ENCODE measurements at regions not wholly inside any gene's neighbourhood (a gene's known extent, or its start where the extent isn't known, plus 50 kb on each side); places are given as distances from the start of the nearest gene placed in this dataset.
"Not testable (repeated sequence)": the region's sequence is repeated elsewhere in the genome, so short reads cannot be mapped to it uniquely, and the experiment has no call there.

DNA sequence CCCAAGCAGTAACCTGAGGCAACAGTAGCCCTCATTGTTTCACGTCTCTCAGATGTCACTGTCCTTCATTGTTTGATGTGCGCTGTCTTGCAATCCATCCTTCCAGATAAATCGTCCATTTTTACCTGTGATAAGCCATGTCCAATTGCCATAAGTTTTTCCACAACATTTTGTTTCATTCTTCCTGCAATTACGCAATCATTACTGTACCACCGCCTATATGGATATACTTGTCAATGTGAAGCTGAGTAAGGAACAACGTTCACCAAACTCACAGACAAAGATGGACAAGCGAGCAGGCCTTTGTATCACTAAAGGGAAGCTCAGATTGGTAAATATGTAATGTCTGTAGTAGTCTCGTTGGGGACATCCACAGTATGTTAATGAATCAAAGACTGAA, 452.5 kb upstream of the NDN start:
- not testable (repeated sequence) for DNase-seq (ENCODE audit: low read depth in 2 of 3, low spot score in 2 of 3)

- not testable (repeated sequence) for DNase-seq (ENCODE audit: low read depth in 2 of 3, low spot score in 2 of 3)
Measured at GRCh38 chr15:24145070-24145469, 458.0 kb upstream of the NDN start.

DNA sequence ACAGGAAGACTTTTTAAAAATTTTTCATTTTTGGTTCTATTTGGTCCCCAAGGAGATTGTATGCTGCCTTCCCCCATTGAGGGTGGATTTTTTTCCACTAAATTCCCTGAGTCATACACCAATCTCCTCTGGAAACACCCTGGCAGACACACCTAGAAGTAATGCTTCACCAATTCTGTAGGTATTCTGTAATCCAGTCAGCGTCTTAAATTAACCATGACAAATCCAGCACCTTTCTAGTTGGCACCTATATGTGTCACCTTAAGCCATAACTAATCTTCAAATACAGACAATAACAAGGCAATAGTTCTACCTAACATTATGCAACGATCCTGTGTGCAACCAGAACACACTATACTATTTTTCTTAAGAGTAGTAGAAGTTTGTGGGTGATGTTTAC, 459.1 kb upstream of the NDN start:
- DNase-seq (ENCODE audit: low read depth in 2 of 3, low spot score in 2 of 3), result no peak

DNA sequence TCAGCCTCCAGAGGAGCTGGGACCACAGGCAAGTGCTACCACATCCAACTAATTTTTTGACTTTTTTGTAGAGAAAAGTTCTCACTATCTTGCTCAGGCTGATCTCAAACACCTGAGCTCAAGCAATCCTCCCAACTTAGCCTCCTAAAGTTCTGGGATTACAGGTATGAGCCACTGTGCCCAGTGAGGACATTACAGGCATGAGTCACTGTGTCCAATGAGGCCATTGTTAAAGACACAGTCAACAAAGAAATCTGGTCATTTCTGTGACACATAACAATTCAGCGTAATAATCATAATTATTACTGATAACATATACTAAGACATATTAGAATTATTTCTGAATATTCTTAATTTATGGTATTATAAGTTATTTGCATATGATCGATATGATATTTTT, 463.4 kb upstream of the NDN start:
- DNase-seq (ENCODE audit: low read depth in 2 of 3, low spot score in 2 of 3), result no peak

- not testable (repeated sequence) for DNase-seq (ENCODE audit: low read depth in 2 of 3, low spot score in 2 of 3)
Measured at GRCh38 chr15:24158306-24158705, 471.2 kb upstream of the NDN start.

DNA sequence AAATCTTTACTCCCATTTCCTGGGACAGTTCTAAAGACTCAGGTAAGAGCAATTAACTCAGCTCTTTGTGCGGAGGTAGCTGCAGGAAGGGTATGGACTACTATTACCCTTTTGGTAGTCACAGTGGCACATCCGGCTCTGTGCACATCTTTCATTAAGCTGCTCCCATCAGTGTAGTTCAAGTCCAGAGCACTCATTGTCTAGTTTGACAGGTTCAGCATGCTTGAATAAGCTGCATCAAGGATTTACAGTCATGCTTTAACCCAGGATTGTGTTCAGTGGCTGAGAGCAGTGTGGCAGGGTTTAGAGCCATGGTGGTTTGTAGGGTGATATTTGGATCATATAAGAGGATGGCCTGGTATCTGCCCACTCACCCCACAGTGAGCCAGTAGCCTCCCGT, 478.4 kb upstream of the NDN start:
- DNase-seq (ENCODE audit: low read depth in 2 of 3, low spot score in 2 of 3), result not testable (repeated sequence)

DNA sequence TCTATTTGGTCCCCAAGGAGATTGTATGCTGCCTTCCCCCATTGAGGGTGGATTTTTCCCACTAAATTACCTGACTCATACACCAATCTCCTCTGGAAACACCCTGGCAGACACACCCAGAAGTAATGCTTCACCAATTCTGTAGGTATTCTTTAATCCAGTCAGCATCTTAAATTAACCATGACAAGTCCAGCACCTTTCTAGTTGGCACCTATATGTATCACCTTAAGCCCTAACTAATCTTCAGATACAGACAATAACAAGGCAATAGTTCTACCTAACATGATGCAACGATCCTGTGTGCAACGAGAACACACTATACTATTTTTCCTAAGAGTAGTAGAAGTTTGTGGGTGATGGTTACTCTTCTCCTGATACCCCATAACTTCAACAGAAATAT, 473.3 kb upstream of the NPAP1 start:
- not testable (repeated sequence) for DNase-seq (ENCODE audit: low read depth in 2 of 3, low spot score in 2 of 3)

DNA sequence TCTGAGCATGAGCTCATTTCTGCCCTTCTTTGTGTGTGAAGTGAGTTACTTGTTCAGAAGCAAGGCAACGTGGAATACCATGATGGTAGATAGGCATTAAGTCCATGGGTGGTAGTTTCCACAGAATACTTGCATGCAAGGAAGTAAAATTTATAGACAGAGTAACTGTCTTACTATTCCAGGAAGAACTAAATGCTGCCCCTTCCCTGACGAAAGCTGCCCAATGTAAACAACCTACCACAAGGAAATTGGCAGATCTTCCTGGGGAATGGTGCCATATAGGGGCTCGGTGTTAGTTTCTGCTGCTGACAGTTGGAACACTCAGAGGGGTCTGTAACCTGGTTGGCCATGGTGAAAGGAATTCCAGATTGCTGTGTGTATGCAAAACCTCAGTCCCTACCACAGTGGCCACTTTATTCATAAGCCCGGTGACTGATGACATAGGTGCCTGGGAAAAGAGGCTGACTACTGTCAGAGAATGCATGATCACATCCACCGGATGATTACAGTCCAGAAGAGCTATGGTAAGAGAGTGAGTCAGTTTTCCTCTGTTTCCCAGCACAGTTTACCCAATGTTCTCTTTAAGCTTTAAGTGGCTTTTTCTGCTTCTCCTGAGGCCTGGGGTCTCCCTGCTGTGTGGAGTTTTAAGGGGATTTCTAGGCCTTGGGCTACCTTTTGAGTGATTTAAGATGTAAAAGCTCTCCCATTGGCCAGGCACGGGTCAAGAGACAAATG, 463.7 kb upstream of the NPAP1 start:
- not testable (repeated sequence) for DNase-seq (ENCODE audit: low read depth in 2 of 3, low spot score in 2 of 3)

DNA sequence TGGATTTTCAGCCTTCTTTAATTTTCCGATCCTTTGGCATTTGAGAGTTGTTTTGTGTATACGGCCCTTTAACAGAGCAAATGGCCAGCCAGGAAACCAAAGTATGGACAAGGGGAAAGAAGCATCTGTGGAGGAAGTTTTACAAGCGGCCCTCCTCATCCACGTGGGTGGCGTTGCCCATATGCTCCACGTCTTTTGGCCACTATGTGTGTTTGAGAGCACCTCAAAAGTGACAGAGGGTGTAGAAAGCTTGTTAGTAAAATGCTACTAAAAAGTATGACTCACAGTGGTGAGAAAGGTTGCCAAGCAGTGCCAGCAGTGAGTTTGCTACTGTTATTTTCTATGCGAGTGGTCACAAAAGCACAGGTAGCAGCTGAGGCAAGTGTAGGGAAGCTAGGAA, 451.8 kb upstream of the NPAP1 start:
- no peak for DNase-seq (ENCODE audit: low read depth in 2 of 3, low spot score in 2 of 3)

GRCh38 chr15:24224161-24224560, 451.4 kb upstream of the NPAP1 start:
- no peak for DNase-seq (ENCODE audit: low read depth in 2 of 3, low spot score in 2 of 3)

DNA sequence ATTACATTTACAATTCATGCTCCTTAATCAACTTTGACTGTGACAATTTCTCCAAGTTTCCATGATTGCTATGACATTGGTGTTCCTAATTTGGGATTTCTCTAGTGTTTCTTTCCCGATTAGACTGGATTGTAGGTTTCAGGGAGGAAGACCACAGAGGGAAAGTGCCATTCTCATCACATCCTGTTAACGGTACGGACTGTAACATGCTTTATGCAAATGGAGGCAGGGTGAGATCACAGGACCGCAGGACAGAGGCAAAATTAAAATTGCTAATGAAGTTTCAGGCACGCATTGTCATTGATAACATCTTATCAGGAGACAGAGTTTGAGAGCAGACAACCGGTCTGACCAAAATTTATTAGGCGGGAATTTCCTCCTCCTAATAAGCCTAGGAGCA, 446.7 kb upstream of the NPAP1 start:
- not testable (repeated sequence) for DNase-seq (ENCODE audit: low read depth in 2 of 3, low spot score in 2 of 3)

- not testable (repeated sequence) for DNase-seq (ENCODE audit: low read depth in 2 of 3, low spot score in 2 of 3)
Measured at GRCh38 chr15:24233134-24233533, 442.4 kb upstream of the NPAP1 start.

GRCh38 chr15:24240580-24240979, 435.0 kb upstream of the NPAP1 start:
- not testable (repeated sequence) for DNase-seq (ENCODE audit: low read depth in 2 of 3, low spot score in 2 of 3)

GRCh38 chr15:24259106-24259505, 416.5 kb upstream of the NPAP1 start:
- DNase-seq (ENCODE audit: low read depth in 2 of 3, low spot score in 2 of 3), result not testable (repeated sequence)

DNA sequence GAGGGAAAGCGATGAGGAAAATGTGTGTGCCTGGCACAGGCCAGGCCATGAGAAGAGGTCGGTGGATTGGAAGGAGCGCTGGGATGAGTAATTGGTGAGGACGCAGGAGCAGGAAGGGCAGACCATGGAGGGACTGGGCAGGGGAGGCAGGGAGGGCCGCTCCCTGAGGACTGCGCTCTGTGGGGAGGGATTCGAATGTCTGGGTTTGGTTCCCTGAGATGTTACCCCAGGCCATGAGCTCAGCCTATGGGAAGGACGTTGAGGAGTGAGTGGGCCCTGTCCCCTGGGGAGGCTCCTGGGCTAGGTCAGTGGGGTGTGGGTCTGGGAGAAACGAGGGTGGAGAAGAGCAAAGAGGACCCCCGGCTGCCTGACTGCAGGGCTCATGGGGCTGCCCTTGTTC, 415.2 kb upstream of the NPAP1 start:
- DNase-seq (ENCODE audit: low read depth in 2 of 3, low spot score in 2 of 3), result not testable (repeated sequence)

- not testable (repeated sequence) for DNase-seq (ENCODE audit: low read depth in 2 of 3, low spot score in 2 of 3)
Measured at GRCh38 chr15:24260854-24261253, 414.7 kb upstream of the NPAP1 start.

- not testable (repeated sequence) for DNase-seq (ENCODE audit: low read depth in 2 of 3, low spot score in 2 of 3)
Measured at GRCh38 chr15:24268536-24269165, 406.9 kb upstream of the NPAP1 start.

- no peak for DNase-seq (ENCODE audit: low read depth in 2 of 3, low spot score in 2 of 3)
Measured at GRCh38 chr15:24269166-24269571, 406.4 kb upstream of the NPAP1 start.

DNA sequence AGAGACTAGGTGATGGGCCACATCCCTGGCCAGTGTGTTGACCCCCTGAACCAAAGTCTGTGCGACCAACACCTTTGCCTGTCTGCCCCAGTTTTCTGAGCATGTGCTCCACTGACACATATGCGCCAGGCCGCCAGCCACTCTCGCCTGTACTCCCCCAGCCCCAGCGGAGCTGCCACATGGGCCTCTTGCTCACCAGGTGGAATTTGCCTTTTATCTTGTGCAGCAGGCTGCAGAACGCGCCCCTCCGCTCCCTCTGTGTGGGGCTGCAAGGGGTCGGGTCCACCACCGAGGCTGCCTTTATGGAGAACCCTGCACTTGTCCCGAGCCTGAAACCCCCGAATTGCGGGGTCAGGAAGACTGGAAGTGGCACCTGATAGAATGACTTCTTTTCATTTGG, 405.7 kb upstream of the NPAP1 start:
- no peak for DNase-seq (ENCODE audit: low read depth in 2 of 3, low spot score in 2 of 3)

DNA sequence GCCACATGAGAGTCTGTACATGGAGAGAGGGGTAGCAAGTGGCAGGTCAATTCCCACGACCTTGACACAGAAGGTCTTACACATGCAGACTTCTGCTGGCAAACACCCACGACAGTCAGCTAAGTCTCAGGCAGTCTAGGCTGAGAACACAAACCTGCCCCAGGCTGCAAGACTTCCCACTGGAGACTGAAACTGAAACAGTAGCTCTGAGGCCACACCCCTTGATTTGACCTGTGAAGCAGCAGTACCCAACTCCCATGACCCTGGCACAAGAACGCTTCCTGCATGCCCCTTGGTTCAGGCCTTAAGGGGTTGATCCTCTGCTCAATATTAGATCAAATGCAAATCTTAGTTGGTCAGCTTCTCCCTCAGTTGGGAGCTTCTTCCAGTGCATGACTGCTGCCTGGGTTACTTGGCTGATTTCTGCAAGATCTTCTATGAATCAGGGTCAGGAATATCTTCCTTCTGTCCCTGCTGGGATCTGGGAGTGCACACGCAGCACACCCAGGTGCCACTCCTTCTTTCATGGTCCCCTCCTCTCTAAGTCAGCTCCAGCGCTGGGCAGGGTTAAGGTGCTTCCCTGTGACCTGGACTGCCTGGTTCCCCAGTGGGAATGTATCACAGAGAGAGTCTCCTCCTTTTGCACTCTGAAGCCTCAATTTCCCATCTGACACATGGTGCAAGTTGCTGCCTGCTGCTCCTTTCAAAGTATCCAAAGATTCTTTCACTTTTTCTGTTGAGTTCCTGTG, 403.9 kb upstream of the NPAP1 start:
- DNase-seq (ENCODE audit: low read depth in 2 of 3, low spot score in 2 of 3), result not testable (repeated sequence)

DNA sequence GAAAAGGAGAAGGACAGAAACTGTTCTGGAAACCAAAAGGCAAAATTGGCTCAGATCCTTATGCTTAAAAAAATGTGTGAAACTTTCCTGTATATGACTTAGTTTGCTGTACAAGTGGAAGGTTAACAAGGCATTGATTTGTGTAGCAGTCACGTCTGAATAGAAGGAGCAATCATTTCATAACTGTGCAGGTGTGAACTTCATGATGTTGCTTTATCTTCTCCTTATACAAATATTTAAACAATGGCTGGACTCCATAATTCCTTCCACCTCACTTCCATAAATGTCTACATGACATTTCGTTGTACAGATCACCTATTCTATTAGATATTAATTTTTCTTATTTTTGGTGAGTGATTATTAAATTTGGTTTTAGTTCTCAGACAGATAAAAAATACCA, 382.7 kb upstream of the NPAP1 start:
- DNase-seq (ENCODE audit: low read depth in 2 of 3, low spot score in 2 of 3), result no peak

- not testable (repeated sequence) for DNase-seq (ENCODE audit: low read depth in 2 of 3, low spot score in 2 of 3)
Measured at GRCh38 chr15:24300804-24301368, 374.7 kb upstream of the NPAP1 start.
